GM18909 (cell line): ENCODE measurements at regions not wholly inside any gene's neighbourhood (a gene's known extent, or its start where the extent isn't known, plus 50 kb on each side); places are given as distances from the start of the nearest gene placed in this dataset.
"Not testable (repeated sequence)": the region's sequence is repeated elsewhere in the genome, so short reads cannot be mapped to it uniquely, and the experiment has no call there.

Source experiments
- ATAC-seq: cut with Tn5 transposase; IDR thresholded peaks from one replicate; pipeline ENCODE4 v1.9.1; 2021; ENCODE audit warnings: mild to moderate bottlenecking; ENCODE audit not compliant: unreplicated experiment, poor library complexity

DNA sequence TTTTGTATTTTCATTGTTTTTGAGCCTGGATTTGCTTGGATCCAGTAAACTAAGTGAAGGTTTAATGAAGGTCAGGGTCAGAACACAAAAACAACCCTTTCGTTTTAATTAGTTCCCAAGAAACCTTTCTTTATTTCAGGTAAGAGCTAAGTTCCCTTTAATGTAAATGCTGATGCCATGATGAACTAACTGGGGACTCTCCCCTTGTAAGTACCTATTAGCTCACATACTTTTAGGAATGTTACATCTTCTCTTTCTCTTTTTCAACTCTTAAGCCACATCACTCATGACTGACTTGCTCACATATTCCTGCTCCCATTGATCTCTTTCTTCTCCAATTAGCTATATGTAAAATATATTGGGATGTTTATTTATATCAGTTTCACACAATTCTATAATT, 673.1 kb upstream of the CPEB2 start:
- ATAC-seq: no peak

GRCh38 chr4:14333616-14334015, 668.7 kb upstream of the CPEB2 start:
- ATAC-seq: no peak

- ATAC-seq: no peak
Observed at GRCh38 chr4:14334166-14334565, 668.1 kb upstream of the CPEB2 start.

GRCh38 chr4:14335872-14336271, 666.4 kb upstream of the CPEB2 start:
- no peak for ATAC-seq

- ATAC-seq: no peak
Observed at GRCh38 chr4:14336656-14337055, 665.6 kb upstream of the CPEB2 start.

DNA sequence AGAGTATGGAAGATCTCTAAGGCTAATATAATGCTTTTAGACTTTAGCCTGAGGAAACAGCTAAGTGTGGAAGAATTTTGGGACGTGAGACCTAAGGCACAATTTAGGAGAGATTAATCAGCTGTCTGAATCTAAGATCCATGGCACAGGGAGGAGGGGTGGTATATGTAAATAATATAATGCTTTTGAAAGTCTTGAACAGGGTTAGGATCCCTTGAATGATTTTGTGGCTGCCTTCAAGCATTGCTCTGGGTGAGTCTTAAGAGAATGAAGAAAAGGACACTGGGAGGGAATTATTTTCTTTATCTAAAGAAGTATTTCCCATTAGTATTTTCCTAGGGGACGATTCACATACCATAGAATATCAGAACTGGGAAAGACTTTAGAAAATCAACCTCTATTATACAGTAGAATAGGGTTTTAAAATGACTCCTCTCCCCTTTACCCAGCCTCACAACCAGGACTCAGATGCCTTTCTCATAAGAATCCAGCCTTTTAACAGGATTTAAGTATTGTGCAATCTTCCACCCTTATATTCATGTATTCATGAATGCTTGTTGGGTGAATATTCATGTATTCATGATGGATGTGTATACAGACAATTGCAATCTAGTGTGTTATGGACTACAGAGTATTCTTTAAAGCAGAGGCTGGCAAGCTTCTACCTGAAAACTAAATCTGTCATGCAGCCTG, 664.2 kb upstream of the CPEB2 start:
- no peak for ATAC-seq

DNA sequence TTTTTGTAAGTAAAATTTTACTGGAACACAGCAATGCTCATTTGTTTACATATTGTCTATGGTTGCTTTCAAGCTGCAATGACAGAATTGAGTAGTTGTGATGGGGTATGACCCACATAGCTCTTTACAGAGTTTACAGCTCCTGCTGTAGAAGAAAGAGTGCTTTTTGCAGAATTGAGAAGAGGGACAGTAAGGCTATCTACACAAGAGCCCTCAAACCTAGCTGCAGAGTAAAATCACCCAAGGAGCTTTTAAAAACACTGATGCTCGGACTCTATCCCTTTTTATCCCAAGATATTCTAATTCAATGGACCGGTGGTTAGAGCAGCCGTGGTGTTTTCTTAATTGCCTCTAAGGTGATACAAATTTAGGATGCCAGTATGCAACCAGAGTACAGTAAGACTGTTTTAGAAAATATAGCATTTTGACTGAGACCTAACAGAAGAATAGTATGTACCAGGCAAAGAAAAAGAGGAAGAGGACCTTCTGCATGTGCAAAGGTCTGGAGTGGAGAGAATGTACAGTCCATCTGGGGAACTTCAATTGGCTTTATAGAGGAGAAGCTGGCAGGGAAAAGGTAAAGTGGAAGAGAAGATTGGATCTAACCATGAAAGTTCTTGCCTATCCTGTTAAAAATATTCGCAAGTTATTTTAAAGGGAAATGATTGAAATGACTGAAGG, 663.6 kb upstream of the CPEB2 start:
- no peak for ATAC-seq

- no peak for ATAC-seq
Observed at GRCh38 chr4:14339715-14340114, 662.6 kb upstream of the CPEB2 start.

DNA sequence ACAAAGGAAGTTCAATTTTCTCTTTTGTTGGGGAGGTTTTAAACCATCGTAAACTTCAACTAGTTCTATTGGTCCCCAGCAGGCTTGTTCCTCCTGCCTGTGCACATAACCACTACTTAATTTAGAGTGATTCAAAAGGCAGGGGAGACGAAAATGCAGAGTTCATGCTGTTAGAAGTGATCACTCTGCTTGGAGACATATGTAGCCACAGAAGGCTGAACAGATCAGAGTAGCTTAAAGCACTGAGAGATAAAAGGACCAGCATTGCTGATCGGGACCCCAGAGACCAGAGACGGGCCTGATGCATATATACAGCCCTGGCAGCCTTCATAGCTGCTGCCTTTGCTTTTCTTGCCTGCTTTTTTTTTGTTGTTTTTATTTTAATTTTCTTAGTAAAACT, 662.0 kb upstream of the CPEB2 start:
- no peak for ATAC-seq

DNA sequence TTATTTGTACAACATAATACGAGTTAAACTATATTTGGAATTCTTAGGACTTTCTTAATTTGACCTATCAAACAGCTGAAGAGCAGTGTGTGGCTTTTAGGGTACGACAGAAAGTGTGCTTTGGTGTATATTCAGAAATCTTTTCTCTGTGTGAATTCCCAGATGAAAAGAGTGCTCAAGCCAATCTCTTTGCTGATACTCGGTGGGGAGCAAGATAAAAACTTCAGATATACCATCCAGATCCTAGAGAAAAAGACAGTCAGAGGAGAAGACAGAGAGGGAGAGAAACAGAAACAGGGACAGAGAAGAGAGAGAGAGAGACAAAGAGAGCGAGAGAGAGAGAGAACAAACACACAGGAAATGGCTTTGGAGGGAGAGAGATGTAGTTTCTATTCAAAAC, 658.3 kb upstream of the CPEB2 start:
- ATAC-seq: no peak

DNA sequence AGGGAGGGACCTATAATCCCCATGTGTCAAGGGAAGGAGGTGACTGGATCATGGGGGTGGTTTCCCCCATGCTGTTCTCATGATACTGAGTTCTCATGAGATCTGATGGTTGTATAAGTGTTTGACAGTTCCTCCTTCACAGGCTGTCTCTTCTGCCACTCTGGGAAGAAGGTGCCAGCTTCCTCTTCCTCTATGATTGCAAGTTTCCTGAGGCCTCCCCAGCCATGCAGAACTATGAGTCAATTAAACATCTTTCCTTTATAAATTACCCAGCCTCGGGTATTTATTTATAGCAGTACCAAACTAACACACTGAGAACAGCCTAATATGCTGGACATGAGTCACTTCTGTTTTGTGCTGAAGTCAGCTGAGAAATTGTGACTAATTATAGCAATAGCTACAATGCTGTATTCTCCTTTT, 656.9 kb upstream of the CPEB2 start:
- no peak for ATAC-seq

GRCh38 chr4:14347526-14347925, 654.8 kb upstream of the CPEB2 start:
- ATAC-seq: no peak

- ATAC-seq: no peak
Observed at GRCh38 chr4:14348506-14348905, 653.8 kb upstream of the CPEB2 start.

DNA sequence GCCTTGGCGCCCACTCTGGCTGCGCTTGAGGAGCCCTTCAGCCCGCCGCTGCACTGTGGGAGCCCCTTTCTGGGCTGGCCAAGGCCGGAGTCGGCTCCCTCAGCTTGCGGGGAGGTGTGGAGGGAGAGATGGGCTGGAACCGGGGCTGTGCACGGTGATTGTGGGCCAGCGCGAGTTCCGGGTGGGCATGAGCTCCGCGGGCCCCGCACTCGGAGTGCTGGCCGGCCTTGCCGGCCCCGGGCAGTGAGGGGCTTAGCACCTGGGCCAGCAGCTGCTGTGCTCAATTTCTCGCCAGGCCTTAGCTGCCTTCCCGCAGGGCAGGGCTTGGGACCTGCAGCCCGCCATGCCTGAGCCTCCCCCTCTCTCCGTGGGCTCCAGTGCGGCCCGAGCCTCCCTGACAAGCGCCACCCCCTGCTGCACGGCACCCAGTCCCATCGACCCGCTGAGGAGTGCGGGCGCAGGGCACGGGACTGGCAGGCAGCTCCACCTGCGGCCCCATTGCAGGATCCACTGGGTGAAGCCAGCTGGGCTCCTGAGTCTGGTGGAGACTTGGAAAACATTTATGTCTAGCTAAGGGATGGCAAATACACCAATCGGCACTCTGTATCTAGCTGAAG, 643.6 kb upstream of the CPEB2 start:
- not testable (repeated sequence) for ATAC-seq

DNA sequence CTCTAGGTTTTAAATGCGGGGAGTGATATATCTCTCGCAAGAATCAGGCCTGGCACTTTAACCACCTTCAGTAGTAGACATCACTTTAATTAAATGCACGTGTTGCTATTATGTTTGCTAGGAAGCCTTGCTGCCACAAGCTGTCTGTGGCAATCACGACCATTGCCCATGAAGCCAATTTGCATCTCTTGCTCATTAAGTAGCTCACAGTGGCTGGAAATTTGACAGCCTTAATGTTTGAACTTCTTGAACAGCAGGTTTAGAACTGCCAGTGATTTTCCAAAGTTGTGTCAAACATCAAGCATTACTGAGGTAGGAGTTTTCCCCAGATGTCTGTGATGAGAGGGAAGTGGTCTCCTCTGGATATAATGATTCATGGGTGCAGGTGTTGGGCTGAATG, 642.3 kb upstream of the CPEB2 start:
- ATAC-seq: no peak

DNA sequence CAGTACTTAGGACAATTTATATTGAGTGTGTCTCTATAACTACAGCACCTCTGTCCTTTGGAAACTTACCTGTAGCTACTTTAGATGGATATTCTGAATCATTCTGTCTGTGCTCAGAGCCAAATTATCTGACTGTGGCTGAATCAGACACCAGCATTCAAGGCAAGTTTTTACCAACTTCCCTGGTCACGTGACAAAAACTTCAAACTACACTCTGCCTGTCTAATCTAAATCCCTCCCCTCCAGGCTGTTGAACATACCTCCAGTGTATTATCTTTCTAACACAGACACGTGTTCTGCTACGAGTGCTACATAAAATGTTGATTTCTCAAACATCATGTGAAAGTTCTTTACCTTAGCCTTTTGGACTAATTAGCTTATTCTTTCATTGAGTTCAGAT, 641.2 kb upstream of the CPEB2 start:
- no peak for ATAC-seq

DNA sequence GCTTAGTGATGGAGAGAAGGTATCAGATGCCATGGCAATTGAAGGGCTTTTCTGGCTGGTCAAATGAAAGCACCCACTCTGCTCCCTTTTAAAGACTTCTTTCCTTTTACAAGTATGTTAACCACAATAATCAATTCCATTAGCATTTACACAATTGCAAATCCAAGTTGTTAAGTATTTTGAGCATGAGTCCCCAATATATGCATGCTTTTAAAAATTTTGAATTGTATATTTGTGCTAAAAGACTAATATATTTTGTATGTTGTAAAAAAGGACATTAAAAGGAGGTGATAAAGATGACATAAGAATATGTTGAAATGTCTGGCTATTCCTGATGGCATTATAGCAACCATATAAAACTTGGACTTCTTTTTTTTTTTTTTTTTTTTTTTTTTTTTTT, 639.9 kb upstream of the CPEB2 start:
- ATAC-seq: no peak

DNA sequence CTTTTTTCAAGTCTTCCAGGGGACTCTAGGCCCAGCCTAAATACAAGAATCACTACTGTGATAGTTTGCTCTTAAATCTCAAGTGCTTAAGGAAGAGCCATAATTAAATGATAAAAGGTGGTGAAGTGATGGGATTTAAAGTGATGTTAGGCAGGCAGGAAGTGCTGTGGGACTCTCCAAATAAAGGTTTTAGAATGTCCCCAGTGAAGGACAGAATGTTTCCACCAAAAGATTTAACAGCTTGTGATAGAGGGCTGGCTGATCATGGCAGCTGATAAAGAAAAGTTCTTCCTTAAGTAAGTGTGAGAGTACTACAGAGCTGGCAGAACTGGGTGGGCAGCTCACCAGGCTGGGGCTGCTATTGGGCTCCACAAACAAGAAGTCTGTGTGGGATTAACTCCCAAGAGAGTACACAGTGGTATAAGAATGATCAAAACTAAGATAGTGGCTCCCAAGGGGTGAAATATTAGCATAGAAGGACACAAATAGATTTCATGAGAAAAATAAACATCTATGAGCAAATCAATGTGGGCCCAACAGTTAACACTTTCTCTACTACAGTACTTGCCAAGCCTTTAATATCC, 637.2 kb upstream of the CPEB2 start:
- ATAC-seq: no peak

- ATAC-seq: no peak
Observed at GRCh38 chr4:14368391-14368790, 633.9 kb upstream of the CPEB2 start.

- no peak for ATAC-seq
Observed at GRCh38 chr4:14371131-14371530, 631.1 kb upstream of the CPEB2 start.

GRCh38 chr4:14375816-14376215, 626.5 kb upstream of the CPEB2 start:
- no peak for ATAC-seq
